GM21723 (cell line): ENCODE measurements at regions not wholly inside any gene's neighbourhood (a gene's known extent, or its start where the extent isn't known, plus 50 kb on each side); places are given as distances from the start of the nearest gene placed in this dataset.
"Not testable (repeated sequence)": the region's sequence is repeated elsewhere in the genome, so short reads cannot be mapped to it uniquely, and the experiment has no call there.

Experiments used
- ATAC-seq: cut with Tn5 transposase; IDR thresholded peaks from one replicate; pipeline ENCODE4 v1.9.1; 2021; ENCODE audit warnings: mild to moderate bottlenecking, moderate library complexity; ENCODE audit not compliant: unreplicated experiment

DNA sequence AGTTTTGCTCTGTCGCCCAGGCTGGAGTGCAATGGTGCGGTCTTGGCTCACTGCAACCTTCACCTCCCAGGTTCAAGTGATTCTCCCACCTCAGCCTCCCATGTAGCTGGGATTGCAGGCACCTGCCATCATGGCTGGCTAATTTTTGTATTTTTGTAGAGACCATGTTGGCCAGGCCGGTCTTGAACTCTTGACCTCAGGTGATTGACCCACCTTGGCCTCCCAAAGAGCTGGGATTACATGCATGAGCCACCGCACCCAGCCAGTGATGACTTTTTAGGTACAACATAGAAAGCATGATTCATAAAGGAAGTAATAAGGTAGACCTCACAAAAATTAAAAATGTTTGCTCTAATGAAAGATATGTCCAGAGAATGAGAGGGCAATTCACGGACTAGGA lies 1119.1 kb downstream of the SUCLG1 start:
- ATAC-seq = not testable (repeated sequence)

DNA sequence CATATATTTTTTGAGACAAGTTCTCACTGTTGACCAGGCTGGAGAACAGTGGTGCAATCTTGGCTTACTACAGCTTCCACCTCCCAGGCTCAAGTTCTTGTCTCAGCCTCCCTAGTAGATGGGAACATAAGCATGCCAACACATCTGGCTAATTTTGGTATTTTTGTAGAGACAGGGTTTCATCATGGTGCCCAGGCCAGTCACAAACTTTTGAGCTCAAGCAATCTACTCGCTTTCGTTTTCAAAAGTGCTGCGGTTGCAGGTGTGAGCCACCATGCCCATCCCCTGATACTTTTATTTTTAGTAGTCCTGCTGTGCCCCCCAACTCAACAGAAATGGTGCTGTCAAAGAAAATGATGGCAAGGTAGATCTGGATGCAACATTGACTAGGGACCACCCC lies 1127.3 kb downstream of the SUCLG1 start:
- ATAC-seq = no peak

DNA sequence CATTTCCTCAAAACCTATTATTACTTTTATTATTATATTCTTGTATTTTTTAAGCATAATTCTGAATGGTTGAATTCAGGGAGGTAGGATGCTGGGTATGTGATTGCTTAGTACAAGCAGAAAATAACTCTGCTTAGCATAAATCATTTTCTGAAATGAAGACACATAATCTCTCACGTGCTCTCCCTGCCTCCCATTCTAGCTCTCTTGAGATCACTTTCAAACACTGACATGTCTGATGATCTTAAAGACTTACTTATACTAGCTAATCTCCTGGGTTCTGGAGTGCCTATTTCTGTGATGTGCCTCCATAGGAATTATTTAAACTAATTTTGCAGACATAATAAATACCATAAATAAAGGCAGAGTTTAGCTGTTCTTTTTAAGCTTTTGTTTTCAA lies 1136.0 kb downstream of the SUCLG1 start:
- no peak for ATAC-seq

DNA sequence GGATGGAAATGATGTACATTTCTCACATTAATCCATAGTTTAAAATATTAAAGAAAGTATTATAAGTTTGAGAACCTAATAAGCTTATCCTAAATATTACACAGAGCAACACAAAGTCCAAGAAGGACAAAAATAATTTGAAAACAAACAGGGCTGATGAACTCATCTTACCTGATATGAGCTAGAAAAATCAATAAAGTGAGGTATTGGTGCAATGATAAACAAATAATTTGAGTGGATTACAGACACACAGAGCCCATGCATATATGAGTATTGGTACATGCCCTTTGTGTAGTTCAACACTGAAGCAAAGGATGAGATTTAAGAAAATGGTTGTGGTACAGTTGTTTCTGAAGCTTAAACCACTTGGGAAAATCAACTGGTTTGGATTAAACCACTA lies 1139.0 kb downstream of the SUCLG1 start:
- ATAC-seq = no peak

DNA sequence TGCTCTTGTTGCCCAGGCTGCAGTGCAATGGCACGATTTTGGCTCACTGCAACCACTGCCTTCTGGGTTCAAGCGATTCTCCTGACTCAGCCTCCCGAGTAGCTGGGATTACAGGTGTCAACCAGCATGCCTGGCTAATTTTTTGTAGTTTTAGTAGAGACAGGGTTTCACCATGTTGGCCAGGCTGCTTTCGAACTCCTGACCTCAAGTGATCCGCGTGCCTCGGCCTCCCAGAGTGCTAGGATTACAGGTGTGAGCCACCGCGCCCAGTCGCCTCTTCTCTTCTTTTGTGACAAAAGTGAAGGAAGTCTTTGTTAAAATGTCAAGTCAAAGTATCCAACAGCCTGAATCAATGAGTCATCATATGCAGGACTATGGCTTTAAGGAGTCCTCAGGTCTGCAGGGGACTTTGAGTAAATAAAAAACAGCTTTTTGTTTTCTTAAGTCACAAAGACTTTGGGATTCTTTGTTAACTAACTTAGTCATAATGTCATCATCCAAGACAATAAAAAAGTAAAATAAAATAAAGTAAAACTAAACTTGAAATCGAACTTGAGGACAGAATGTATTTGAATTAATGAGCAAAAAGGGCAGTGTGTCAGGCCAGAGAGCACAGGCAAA lies 1153.2 kb downstream of the SUCLG1 start:
- ATAC-seq = no peak

DNA sequence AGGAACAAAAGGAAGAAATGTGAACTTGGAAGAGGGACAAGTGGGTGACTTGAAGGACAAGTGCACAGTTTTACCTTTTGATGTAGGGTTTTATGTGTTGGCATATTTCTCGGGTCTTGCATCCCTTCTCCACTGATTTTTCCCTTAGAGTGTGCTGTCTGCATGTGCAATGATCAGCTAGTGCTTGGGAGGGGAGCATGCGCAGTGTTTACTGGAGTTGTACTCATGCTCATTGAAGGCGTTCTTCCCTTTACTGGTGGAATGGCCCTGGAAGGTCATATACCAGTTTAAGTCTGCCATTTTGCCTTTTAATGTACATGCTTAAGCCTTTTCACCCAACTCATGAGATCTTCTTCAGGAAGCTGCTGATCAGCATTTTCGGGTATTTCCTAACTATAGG lies 1168.0 kb downstream of the SUCLG1 start:
- no peak for ATAC-seq

DNA sequence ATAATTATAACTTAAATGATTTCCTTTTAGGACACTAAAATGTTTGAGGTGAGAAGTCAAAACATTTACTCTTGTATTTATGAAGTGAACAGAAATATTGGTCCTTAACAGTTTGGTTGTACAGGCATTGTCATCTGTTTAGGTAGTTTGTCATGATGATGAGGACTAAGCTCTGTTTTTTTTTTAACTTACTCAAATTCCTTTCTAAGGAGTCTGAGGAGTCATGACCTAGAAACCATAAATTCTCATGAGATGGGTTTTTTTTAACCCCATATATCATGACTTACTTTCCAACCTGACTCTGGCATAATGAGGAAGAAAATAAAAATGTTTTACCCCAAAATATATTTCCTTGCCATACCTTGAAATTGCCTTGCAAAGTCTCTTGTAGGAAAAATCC lies 1176.2 kb downstream of the SUCLG1 start:
- no peak for ATAC-seq

DNA sequence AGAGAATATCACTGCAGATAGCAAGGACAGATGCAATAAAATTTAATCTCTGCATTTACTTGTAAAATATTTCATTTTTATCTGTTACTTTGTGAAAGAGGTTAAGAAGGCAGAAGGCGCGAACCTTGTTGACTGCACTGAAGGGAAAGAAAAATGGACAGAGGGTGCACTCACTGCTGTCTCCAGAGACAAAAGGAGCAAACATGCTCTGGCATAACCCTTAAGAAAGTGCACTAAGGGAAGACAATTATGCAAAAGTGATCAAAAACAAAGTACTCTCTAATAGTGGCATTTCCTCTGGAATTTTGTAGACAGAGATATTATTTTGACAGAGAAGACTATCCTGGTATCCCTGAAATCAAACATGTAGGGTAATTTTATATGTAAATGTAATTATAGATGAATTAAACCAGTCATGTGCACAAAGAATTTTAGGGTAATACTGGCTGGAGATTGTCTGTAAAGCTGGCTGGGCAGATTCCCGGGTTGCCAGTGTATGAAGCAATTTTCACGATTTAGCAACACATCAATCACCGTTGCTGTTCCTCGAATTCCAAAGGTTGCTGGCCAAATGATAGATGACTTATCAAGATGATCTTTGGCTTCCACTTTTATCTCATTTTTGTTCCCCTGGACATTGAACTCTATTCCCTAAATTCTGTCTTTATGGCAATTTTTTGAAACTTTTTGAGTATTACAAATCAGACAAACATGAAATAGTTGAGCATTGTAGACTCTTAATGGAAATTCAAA lies 1176.9 kb downstream of the SUCLG1 start:
- no peak for ATAC-seq

DNA sequence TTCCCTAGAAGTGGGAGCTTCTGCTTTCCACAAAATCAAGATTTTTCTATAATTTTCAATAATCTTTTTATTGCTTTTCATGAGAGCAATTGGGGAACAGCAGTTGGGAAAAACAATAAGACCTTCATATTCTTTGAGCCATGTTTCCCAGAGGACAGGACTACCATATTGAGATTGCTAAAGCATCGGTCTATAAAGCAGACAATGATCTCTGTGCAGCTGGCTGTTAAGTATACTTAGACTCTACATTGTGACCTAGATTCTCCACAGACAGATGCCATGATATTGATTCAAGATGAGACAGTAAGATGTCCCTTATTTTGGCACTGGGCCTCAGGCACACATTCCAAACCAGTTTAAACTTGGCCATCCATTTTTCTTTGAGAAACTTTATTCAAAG lies 1178.7 kb downstream of the SUCLG1 start:
- ATAC-seq = no peak

DNA sequence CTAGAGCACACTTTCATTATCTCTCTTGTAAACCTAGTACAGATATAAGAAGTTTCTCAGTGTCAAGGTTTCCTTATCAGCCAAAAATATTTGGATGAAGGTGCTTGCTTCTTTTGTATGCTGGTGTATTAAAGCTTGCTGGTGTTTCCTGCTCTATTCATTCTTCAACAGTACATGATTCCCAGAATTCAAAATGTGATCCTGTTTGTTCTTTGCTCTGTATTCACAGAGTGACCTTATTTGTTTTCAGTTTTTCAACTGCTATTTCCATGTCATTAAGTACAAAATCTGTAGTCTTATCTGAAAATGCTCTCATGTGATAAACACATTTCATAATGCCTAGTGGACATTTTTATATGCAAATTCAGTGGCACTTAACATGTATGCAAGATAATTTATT lies 1185.8 kb downstream of the SUCLG1 start:
- ATAC-seq = no peak

DNA sequence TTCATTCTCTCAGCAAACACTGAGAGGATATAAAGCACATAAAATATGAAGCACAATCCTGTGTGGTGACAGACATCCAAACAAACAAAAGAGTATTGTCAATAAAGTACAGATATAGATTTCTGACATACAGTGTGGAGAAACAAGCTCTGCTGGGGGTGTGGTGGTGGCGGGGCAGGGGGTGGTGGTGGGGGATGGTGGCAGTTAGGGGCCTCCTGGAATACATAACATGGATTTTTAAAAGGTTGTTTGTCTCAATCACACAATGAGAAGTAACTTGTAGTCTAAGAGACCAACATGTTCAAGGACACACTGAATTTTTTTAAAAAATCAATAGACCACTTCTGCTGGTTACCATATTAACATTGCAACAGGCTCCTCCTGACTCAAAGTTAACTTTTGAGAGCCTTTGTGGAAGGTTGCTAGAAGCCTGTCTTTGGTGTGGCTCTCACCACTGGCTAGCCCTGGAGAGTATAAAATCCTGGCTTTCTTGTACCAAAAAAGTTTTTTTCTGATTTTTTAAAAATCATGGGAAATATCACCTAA lies 1197.4 kb downstream of the SUCLG1 start:
- no peak for ATAC-seq

DNA sequence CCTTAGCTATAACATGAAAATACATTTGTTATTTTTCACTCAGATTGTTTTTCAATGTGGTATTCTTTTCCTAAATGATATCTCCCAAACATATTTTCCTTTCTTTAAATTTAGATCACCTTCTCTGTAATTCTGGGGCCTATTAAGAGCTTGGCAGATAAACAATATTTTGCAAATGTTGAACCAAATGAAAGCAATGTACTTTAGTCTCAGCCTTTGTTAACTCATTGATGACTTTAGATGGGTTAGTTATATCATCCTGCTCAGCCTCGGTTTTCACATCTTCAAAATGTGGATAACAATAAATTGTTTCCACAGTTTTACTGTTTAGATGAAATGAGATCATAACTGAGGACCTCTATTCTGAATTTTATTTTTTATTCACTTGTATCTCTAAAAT lies 1205.2 kb downstream of the SUCLG1 start:
- ATAC-seq = no peak

DNA sequence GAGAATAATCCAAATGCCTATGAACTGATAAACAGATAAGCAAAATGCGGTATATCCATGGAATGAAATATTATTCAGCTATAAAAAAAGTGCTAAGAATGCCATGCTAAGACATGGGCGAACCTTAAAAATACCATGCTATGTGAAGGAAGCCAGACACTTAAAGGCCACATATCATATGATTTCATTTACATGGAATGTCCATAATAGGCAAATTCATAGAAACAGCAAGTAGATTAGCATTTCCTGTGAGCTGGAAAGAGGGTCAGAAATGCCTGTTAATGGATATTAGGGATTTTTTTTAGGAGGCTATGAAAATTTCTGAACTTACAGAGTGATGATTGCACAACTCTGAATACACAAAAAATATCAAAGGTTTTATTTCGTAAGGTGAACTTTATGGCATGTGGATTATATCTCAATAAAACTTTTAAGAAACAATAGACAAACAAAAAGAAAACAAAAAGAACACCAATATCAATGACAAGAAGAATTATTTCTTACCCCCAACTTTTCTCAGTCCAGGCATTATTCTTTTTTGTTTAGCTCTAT lies 1207.7 kb downstream of the SUCLG1 start:
- ATAC-seq = no peak

DNA sequence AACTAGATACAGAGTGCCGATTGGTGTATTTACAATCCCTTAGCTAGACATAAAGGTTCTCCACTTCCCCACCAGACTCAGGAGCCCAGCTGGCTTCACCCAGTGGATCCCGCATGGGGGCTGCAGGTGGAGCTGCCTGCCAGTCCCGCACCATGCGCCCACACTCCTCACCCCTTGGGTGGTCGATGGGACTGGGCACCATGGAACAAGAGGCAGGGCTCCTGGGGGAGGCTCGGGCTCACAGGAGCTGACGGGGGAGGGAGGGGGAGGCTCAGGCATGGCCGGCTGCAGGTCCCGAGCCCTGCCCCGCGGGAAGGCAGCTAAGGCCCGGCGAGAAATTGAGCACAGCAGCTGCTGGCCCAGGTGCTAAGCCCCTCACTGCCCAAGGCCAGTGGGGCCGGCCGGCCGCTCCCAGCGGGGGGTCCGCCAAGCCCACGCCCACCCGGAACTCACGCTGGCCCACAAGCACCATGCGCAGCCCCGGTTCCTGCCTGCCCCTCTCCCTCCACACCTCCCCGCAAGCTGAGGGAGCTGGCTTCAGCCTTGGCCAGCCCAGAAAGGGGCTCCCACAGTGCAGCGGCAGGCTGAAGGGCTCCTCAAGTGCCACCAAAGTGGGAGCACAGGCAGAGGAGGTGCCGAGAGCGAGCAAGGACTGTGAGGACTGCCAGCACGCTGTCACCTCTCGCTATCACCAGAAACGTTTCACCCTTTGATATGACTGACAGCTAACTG lies 1213.1 kb downstream of the SUCLG1 start:
- not testable (repeated sequence) for ATAC-seq

DNA sequence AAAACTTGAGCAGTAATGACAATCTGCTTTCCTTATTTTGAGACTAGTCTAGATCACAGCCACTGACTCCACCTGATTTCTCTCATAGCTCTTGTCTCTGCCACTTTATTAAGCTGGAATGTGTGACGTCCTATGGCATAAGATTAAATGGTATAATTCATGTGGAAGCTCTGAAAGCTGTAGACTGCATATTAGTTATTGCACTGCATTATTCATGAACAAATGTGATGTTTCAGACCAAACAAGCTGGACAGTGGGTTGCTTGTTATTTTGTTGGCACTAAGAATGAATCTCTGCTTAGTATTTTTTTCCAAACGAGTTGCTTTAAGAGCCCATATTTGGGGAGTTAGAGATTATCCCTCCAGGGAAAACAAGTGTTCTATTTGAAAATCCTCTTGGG lies 1218.5 kb downstream of the SUCLG1 start:
- no peak for ATAC-seq

DNA sequence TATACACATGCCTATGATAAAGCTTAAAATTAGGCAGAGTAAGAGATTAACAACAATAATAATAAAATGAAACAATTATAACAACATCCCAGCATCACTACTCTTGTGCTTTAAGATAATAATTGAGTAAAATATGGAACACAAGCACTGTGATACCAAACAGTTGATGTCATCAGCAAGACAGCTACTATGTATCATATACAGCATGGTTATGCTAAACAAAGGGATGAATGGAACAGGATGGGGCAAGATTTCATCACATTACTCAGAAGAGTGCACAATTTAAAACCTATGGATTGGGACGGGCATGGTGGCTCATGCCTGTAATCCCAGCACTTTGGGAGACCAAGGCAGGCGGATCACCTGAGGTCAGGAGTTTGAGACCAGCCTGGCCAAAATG lies 1221.0 kb downstream of the SUCLG1 start:
- no peak for ATAC-seq

DNA sequence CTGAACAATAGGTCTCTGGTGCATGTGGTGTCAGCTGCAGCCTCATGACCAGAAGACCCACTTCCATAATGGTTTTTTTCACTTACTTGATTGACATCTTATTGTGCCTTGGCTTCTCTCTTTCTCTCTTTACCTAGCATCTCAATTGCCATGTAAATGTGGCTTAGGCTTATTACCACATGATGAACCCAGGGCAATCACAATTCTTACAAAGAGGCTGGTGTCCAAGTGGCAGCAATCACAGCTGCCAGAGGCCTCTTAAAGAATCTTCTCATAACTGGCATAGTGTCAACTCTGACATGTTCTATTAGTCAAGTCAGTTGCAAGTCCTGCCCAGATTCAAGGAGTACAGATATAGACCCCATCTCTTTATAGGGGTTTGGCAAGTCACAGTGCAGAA lies 1224.8 kb downstream of the SUCLG1 start:
- ATAC-seq = no peak

DNA sequence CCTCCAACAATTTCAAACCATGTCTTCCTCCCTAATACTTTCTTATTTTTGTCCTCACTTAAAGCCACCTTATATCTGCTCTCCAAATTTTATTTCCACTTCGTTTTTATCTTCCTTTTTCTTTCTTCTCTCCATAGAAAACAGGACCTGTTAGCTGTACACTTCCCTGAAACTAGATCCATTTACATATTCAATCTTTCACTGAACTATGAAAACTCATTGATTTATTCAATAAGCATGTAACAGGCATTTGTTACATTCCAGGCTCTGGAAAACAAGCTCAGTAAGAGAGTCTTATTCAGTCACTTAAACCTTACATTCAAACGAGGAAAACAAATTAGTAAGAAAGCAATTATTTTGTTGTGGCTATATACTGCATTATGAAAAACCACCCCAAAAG lies 1225.3 kb downstream of the SUCLG1 start:
- no peak for ATAC-seq

DNA sequence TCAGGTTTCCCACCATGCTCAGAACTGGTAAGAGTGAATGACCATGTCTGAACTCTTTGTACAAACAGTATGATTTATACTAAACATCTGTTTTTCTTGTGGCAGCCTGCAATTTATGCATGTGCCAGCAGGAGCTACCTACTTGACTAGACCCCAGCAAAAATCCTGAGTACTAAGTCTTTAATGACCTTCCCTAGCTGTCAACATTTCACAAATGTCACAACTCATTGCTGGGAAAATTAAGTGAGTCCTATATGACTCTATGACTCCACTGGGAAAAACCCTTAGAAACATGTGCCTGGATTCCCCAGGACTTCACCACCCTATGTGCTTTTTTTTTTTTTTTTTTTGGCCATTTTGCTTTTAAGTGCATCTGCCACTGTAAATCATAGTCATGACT lies 1225.8 kb downstream of the SUCLG1 start:
- no peak for ATAC-seq

DNA sequence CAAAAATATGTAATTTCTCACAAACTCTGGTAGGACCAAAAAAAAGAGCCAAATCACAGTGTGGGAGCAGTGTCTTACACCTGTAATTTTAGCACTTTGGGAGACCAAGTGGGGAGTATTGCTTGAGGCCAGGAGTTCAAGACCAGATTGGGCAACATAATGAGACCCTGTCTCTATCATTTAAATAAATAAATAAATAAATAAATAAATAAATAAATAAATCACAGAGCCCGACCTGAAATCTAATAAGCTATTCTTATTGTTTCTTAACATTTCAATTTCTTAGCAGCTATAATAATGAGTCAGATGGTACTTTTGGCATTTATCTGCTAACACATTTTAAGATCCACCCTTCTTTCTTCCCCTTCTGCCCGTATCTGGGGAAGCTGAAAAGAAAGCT lies 1229.6 kb downstream of the SUCLG1 start:
- no peak for ATAC-seq

DNA sequence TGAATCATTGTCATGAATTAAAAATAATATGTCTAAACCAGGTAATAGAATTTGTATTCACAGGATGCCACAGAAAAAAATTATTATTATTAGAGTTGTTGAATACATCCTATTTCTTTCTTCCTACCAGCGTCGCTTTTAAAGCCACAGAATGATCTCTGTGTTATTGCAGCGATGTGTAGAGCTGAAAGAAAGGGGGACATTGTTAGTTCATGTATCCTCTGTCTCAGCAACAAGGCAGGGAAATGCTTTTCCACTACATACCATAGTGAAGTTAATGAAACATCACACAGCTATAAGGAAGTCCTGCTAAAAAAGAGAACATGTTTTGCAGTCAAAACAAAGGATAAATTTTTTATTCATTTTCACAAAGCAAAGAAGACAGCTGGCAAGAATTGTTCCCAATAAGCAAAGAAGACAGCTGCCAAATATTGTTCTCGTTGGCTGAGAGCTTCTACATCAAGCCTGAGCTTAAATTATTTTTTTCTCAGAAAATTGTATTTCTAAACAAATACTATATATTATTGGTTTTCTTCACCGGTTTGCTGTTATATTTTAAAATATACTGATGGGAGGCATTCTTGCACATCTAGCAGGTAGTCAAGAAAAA lies 1234.4 kb downstream of the SUCLG1 start:
- no peak for ATAC-seq
